Osteocyte (in vitro differentiated cells): ENCODE measurements at regions not wholly inside any gene's neighbourhood (a gene's known extent, or its start where the extent isn't known, plus 50 kb on each side); places are given as distances from the start of the nearest gene placed in this dataset.
"Not testable (repeated sequence)": the region's sequence is repeated elsewhere in the genome, so short reads cannot be mapped to it uniquely, and the experiment has no call there.

ENCODE experiments used
- DNase-seq: peaks from one replicate; pipeline ENCODE4 v3.0.0; 2021; ENCODE audit warnings: mixed read lengths; ENCODE audit not compliant: unreplicated experiment; ENCODE audit errors: extremely low spot score
- H3K27ac Mint-ChIP-seq: one replicate; pipeline ENCODE4 v1.8.0; 2021; ENCODE audit warnings: mild to moderate bottlenecking, mixed read lengths; ENCODE audit not compliant: unreplicated experiment
- H3K27me3 Mint-ChIP-seq: one replicate; pipeline ENCODE4 v1.8.0; 2021; ENCODE audit warnings: mixed read lengths; ENCODE audit not compliant: unreplicated experiment
- H3K36me3 Mint-ChIP-seq: one replicate; pipeline ENCODE4 v1.8.0; 2021; ENCODE audit warnings: mixed read lengths; ENCODE audit not compliant: unreplicated experiment
- H3K4me1 Mint-ChIP-seq: one replicate; pipeline ENCODE4 v1.8.0; 2021; ENCODE audit warnings: mixed read lengths; ENCODE audit not compliant: unreplicated experiment
- H3K4me3 Mint-ChIP-seq: one replicate; pipeline ENCODE4 v1.8.0; 2021; ENCODE audit warnings: mild to moderate bottlenecking, moderate library complexity, mixed read lengths; ENCODE audit not compliant: unreplicated experiment
- H3K9me3 Mint-ChIP-seq: one replicate; pipeline ENCODE4 v1.8.0; 2021; ENCODE audit warnings: mixed read lengths; ENCODE audit not compliant: unreplicated experiment
- TF ChIP-seq, protein P1 (sequence below): fragments of 200-600 bp; sonication (generic); IDR thresholded peaks from 2 replicates; pipeline ENCODE4 v1.5.0; 2021; ENCODE audit warnings: antibody characterized with exemption, mild to moderate bottlenecking, moderate library complexity

DNA sequence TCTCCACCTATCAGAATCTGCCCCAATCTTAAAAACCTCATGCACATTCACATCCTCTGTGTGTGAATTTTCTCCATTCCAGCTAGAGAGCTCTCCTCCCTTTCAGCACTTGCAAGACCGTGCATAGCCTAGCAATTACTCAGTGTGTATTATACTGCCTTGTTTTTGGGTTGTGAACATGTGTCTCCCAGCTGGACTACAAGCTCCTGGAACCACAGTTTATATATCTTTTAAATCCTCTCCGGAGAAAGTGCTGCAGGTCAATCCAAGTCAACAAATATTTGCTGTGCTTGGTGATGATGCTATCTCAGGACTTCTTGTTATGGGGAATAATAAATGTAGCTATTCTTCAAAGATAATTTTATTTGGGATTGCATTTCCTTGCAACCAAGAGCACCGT lies 58.2 kb upstream of the MEX3C start:
- TF ChIP-seq, protein P1, sequence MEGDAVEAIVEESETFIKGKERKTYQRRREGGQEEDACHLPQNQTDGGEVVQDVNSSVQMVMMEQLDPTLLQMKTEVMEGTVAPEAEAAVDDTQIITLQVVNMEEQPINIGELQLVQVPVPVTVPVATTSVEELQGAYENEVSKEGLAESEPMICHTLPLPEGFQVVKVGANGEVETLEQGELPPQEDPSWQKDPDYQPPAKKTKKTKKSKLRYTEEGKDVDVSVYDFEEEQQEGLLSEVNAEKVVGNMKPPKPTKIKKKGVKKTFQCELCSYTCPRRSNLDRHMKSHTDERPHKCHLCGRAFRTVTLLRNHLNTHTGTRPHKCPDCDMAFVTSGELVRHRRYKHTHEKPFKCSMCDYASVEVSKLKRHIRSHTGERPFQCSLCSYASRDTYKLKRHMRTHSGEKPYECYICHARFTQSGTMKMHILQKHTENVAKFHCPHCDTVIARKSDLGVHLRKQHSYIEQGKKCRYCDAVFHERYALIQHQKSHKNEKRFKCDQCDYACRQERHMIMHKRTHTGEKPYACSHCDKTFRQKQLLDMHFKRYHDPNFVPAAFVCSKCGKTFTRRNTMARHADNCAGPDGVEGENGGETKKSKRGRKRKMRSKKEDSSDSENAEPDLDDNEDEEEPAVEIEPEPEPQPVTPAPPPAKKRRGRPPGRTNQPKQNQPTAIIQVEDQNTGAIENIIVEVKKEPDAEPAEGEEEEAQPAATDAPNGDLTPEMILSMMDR = no peak
- peaks cover 25% of the 10 kb centered on the region for H3K27me3 Mint-ChIP-seq
- H3K36me3 Mint-ChIP-seq = no peaks in the 10 kb centered on the region

DNA sequence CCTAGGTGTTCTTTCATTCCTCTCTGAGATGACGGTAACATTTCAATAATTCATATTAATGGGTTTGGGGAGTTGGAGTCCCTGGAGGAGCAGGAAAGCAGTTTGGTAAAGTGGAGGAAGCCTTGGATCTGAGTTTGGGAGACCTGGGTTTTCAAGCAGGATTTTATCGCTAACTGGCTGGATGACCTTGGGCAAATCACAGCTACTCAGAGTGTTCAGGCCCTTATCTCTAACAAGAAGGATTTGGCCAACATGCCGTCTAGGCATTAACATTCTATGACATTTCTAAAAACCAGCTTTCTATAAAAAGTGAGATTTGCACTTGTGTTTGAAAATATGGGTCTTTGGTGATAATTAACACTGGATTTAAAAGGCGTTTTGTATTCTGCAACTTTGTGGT lies 59.7 kb upstream of the MEX3C start:
- Mint-ChIP-seq H3K27ac (no peak overlapping the region), H3K27me3 (peaks cover 19% of the 10 kb centered on the region), H3K4me1 (no peaks in the 10 kb centered on the region), H3K9me3 (no peaks in the 10 kb centered on the region), H3K36me3 (no peaks in the 10 kb centered on the region), H3K4me3 (no peak overlapping the region)
- no peak for DNase-seq
- TF ChIP-seq, protein P1 = no peak

More for the DNA sequence above, 58.2 kb upstream of the MEX3C start:
- Mint-ChIP-seq H3K9me3 (no peaks in the 10 kb centered on the region), H3K4me1 (no peaks in the 10 kb centered on the region), H3K4me3 (no peak overlapping the region), H3K27ac (no peak overlapping the region)
- DNase-seq = no peak

DNA sequence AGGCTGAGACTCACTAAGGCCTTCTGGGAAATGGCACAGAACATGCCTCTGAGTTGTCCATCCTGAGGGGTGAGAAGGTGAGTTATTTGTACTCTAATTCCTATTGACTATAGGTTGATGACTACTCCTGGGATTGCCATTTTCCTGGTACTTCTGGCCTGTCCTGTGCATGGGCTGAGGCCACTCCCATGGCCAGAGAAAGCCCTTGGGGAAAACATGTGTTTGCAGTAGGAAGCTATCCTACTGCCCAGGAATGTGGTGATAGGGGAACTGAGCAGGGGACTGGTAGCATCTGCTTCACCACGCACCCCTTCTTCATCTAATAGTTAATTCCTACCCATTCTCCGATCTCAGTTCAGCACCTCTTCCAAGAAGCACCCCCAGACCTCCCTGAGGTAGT lies 62.6 kb upstream of the MEX3C start:
- Mint-ChIP-seq H3K4me3 (no peak overlapping the region), H3K36me3 (no peaks in the 10 kb centered on the region), H3K27ac (no peak overlapping the region), H3K4me1 (no peaks in the 10 kb centered on the region), H3K9me3 (no peaks in the 10 kb centered on the region), H3K27me3 (peaks cover 32% of the 10 kb centered on the region)
- TF ChIP-seq, protein P1 = no peak
- DNase-seq = no peak

DNA sequence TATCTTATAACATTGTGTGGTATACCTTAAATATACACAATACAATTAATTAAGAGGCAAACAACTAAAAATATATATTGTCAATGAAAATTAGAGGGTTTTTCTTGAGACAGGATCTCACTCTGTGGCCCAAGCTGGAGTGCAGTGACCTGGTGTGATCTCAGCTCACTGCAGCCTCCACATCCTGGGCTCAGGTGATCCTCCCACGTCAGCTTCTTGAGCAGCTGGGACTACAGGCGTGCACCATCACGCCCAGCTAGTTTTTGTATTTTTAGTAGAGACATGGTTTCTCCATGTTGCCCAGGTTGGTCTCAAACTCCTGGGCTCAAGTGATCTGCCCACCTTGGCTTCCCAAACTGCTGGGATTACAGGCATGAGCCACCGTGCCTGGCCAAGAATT lies 68.6 kb upstream of the MEX3C start:
- H3K4me1 Mint-ChIP-seq, H3K27ac Mint-ChIP-seq, H3K9me3 Mint-ChIP-seq, H3K4me3 Mint-ChIP-seq, DNase-seq, H3K36me3 Mint-ChIP-seq: not testable (repeated sequence)
- H3K27me3 Mint-ChIP-seq = peaks cover 26% of the 10 kb centered on the region

DNA sequence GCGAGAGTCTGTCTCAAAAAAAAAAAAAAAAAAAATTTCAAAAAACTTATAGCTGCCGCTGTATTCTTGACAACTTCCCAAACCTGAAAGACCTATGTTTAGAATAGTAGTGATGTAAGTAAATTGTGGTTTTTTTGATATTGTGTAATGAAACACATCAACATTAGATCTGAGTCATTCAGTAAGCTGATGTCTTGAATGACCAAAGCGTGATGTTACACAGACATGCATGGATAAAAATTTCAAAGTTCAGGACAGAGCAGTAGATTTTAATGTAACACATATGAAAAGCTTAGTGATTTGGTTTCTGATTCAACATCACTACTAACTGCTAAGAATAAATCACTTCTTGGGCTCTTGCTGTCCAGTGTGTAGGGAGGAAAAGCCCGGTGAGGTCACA lies 69.3 kb upstream of the MEX3C start:
- Mint-ChIP-seq H3K9me3 (peaks cover 3% of the 10 kb centered on the region), H3K27me3 (peaks cover 31% of the 10 kb centered on the region), H3K27ac (no peak overlapping the region), H3K4me1 (no peaks in the 10 kb centered on the region), H3K4me3 (no peak overlapping the region), H3K36me3 (no peaks in the 10 kb centered on the region)
- DNase-seq = no peak
- TF ChIP-seq, protein P1 = no peak

DNA sequence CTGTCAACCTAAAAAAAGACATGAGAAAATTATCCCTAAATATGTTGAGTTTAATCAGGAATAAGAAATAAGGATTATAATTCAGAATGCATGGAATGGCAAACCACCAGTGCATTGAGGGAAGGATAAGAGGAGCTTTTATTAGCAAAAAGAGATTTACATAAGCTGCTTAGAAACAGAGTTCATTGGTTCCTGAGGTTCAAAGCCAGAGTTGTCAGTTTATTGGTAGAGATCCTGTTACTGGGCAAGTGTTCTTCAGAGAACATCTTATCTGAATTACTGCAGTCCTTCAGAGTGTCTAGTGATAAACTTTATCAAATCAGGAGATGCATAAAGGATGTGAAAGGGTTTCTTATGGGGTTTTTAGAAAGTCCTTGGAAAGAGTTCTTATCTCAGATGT lies 76.0 kb upstream of the MEX3C start:
- Mint-ChIP-seq H3K27ac (no peak overlapping the region), H3K27me3 (peaks cover 25% of the 10 kb centered on the region), H3K4me3 (no peak overlapping the region), H3K4me1 (peaks cover 13% of the 10 kb centered on the region), H3K9me3 (peaks cover 3% of the 10 kb centered on the region), H3K36me3 (no peaks in the 10 kb centered on the region)
- DNase-seq = no peak
- TF ChIP-seq, protein P1 = no peak
